Skin of body (tissue), 1 donor: ENCODE measurements at regions not wholly inside any gene's neighbourhood (a gene's known extent, or its start where the extent isn't known, plus 50 kb on each side); places are given as distances from the start of the nearest gene placed in this dataset.

ENCODE experiments used
- DNase-seq: peaks from one replicate; lab custom pipeline; 2025; lab: John Stamatoyannopoulos, UW

- DNase-seq: no peak
Observed at GRCh38 chr5:26828294-26828693, 210.1 kb downstream of the CDH9 start.

GRCh38 chr5:26813235-26813634, 225.2 kb downstream of the CDH9 start:
- DNase-seq: no peak

DNA sequence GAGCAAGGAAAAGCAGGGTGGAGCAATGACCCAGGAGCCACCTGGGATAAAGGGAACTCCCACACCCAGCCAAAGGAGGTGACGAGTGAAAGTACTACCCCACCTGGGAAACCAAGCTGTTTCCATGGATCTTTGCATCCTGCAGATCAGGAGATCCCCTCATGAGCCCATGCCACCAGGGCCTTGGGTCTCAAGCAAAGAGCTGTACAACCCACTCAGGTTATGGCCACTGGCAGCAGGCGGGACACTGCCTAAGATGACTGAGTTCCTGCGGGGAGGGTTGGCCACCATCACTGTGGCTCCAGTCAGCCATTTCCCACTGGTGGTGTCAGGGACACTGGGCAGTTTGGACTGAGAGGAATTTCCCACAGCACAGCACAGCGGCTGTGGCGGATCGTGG, 225.7 kb downstream of the CDH9 start:
- DNase-seq: no peak

GRCh38 chr5:26807231-26808199, 230.9 kb downstream of the CDH9 start:
- no peak for DNase-seq

DNA sequence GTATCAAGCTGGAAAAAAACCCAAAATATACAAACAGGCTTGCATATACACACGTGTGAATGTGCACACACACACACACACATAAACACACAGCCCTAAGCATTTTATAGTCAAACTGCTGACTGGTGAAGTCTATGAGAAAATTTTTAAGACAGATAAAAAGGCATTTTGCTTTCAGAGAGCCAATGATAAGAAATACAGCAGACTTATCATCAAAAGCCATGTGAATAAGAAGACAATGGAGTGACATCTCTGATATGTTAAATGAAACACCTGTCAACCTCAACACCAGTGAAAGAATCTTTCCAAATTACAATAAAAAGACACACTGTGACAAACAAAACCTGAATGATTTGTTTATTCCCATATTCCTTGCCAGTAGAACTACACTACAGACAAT, 233.3 kb downstream of the CDH9 start:
- no peak for DNase-seq

DNA sequence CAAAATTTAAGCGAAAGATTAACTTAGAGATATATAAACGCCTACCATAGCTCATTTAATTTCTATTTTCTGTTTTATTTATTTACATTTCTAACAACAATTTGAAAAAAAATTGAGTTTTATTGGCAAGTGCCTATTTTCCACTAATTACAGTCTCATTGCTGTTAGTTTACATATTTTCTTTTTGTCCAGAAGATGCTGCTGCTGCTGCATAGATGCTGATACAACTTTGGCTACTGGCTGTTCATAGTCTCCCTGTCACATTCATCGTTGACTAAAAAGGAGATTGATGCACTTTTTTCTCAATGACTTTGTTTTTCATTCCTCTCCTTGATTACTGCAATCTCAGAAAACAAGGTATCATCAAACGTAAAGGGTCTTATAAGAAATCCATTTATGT, 235.4 kb downstream of the CDH9 start:
- no peak for DNase-seq

GRCh38 chr5:26791433-26791832, 247.0 kb downstream of the CDH9 start:
- no peak for DNase-seq

- DNase-seq: no peak
Observed at GRCh38 chr5:26791021-26791420, 247.4 kb downstream of the CDH9 start.

DNA sequence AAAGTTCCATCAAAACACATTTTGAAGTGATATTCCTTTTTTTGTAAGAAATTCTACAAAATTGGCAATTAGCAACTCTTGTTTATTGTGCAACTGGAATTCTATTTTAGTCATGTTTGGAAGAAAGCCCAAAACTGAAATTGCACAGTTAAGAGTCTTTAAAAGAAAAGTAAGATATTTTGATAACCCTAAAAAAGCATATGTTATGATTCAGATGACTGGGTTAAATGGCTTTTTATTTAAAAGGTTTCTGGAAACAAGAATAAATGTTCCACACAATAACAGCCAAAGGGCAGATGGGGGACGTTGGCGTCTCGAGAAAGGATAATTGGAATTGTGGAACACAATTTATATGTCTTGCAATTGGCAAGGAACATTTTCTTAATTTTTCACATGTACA, 275.2 kb downstream of the CDH9 start:
- peak; percentile 3 for DNase-seq

GRCh38 chr5:26761446-26761845, 276.9 kb downstream of the CDH9 start:
- DNase-seq: no peak

DNA sequence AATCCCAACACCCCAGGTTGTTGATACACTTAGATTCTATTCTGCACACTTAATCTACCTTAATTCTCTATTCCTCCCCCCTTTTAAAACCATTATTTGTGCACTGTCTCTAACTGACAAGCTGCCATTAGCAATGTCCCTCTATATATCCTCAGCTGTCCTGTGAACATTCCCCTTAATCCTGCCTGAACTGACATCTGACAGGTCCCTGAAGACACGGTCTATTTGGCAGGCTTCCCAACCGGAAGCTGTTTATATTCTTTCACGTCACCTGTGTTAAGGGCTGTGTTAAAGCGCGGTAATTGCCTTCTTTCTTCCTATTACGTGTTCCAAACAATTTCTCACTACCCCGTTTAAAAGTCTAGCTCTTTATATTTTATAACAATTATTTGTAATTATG, 277.3 kb downstream of the CDH9 start:
- DNase-seq: no peak

GRCh38 chr5:26757941-26758340, 280.4 kb downstream of the CDH9 start:
- DNase-seq: no peak

GRCh38 chr5:26749829-26750228, 288.6 kb downstream of the CDH9 start:
- DNase-seq: no peak

GRCh38 chr5:26740182-26740581, 298.2 kb downstream of the CDH9 start:
- DNase-seq: no peak

DNA sequence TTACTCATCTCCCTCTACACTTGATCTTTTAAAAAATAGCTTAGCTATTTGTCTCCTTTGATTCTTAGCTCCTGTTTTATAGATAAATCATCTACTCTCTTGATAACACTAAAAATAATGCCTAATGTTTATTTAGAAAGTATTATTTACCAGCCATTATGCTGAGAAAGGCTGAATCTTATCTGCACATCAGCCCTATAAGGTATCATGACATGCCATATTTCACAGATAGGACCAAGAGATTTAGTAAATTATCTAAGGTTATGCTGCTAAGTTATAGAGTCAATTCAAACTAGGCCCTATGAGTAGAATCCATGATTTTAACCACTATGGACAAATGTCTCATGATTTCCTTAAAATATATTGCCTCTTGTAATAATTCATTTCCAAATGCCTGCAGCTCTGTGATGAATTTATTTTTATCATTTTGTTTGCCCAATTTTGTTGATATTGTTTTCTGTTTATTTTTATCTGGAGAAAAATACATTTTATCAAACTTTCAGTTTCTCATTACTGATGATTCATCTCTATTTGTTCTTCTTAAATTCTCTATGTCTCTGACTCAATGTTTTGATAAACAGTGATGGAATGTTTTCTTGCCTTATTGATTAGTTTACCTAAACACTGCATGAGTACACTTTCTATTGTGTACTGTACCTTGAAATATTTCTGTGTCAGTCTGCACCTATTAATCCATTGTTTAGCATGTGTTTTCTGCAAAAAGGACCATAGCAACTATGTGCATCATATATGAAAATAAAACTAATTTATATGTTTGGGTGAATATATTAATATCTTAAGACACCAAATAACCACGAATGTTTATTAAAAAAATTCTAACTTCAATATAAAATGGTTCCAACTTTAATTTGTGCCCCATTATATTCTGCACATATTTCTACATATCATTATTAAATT, 300.8 kb downstream of the CDH9 start:
- no peak for DNase-seq

DNA sequence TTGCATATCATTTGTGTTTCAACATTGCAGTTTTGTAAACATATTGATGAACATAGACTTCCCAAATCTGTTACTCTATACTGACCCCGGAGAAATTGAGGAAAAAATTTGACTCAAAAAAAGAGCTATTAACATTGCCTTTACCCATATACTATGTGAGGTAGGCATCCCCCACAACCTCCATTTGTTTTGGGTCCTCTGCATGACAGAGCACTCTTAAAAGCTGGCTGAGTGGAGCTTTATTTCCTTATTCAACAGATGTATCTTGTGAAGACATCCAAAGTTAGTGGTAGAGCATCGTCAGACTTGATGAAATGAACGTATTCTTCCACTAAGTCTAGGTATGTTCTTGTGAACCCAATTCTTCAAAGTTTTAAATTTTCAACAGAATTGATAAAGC, 310.5 kb downstream of the CDH9 start:
- DNase-seq: no peak

DNA sequence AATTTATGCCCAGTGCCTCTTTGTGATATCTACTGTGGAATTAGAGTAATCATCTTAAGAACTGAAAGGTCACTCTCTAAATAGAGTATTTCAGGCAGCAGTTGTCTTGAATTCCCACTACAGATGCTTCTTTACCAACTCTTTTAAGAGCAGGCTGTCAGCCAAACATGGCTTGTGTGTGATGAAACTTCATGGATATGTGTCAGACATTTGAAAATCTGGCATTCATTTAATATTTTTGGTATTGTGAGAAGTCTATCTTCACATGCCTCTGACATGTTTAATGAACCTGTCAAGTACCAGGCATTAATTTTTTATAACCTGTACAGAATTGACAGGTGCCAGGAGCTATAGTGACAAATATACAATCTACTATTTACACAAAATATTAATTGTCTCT, 318.6 kb downstream of the CDH9 start:
- DNase-seq: no peak

DNA sequence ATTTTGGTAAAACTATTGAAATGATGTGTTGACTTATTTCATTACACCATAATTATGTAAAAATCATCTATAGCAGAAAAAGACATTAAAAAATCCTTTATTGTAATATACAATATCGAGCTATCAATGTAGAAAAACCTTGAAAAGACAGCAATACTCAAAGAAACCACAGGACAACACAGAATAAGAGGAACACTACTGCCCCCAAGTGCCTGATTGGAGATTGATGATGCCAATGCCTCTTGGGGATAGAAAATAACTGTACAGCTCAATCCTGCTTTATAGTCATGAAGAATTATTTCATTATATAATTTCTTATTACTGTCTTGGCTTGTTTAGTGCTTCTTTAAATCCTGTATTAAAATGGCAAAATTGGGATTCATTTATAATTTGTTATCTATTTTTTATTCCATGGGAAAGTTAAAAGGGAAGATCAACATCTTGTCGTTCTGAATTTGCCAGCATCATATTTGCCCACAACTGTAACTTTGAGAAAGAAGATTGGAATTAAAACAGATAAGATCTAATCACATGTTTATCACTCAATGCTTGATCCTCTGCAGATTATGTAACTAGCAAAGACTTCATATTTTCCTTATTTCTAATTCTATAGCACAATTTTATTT, 337.5 kb downstream of the CDH9 start:
- no peak for DNase-seq

DNA sequence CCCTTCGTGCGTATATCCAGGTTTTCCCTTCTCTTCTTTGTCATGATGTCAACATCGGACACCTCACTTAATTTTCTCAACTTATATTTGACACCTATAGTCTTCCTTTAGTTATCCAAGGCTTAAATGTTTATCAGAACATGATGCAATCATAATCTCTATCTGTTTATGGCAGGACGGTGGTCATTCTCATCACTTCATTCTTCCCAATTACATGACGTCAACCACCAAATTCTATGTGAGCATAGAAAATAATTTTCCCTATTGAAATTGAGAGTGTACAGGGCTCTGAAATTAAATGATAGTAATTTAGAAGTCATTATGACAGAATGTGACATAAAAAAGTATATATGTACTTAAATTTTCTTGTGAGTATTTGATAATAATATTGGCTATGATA, 345.4 kb downstream of the CDH9 start:
- no peak for DNase-seq

- DNase-seq: no peak
Observed at GRCh38 chr5:26691486-26691885, 346.9 kb downstream of the CDH9 start.

GRCh38 chr5:26690511-26690910, 347.9 kb downstream of the CDH9 start:
- no peak for DNase-seq

- no peak for DNase-seq
Observed at GRCh38 chr5:26681861-26682260, 356.5 kb downstream of the CDH9 start.
